ENCODE measurements at regions not wholly inside any gene's neighbourhood (a gene's known extent, or its start where the extent isn't known, plus 50 kb on each side); places are given as distances from the start of the nearest gene placed in this dataset.

GRCh38 chr11:24321229-24321628 lies 175.6 kb upstream of the LUZP2 start:
- DNase-seq: no peak

- no peak for DNase-seq
These were observed 172.6 kb upstream of the LUZP2 start for GRCh38 chr11:24324211-24324610.

DNA sequence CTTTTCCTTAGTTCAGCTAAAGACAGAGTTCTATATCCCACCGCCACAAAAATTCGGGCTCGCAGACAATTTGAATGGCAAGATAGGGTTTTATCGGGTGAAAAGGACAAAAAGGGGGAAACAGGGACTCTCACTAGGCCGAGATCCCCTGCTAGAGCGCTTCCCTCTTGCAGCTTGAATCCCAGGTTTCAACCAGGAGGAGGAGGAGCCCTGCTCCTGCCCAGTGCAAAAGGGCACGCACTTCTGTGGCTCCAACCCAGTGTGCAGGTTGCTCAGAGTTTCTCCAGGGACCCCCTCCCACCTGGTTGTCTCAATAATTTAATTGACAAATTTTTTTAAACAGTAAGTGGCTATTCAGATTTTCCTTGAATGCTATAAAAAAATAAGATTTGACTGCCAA lies 152.6 kb upstream of the LUZP2 start:
- DNase-seq: no peak

DNA sequence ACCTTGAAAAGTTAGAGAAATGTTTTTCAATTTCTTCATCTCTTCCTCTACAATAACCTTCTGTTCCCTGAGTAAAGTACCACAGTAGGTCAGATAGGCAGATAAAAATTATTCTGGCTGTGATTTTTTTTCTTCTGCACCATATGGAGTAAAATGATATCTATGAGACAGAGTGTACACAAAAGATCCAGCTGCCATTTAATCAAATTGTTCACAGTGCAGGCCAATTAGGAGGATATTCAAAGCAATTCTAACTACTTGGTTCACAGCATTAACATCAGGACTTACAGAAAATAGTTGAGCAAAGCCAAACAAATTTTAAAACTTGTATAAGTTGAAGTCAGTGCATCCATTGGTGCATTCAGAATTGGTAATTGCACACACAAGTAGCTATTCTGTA lies 147.9 kb upstream of the LUZP2 start:
- no peak for DNase-seq

DNA sequence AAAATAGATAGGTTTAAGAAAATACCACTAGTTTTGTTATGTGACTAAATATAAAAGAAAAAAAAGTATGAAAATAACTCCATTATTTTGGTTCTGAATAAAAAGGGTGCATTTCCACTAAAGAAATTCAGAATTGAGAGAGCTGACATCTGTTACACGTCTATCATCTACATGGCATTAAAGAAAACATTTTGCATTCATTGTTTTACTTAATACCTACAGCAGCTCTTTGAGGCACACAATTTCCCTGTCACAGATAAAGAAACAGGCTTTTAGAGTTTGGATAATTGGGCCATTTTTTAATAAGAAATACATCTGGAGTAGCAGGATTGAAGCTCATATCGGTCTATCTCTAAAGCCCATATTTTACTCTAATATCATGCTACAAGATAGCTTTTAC lies 145.7 kb upstream of the LUZP2 start:
- no peak for DNase-seq

- no peak for DNase-seq
These were observed 140.4 kb upstream of the LUZP2 start for GRCh38 chr11:24356501-24356900.

GRCh38 chr11:24357620-24358410 lies 139.0 kb upstream of the LUZP2 start:
- no peak for DNase-seq

GRCh38 chr11:24372491-24372890 lies 124.4 kb upstream of the LUZP2 start:
- no peak for DNase-seq

GRCh38 chr11:24373516-24373915 lies 123.3 kb upstream of the LUZP2 start:
- no peak for DNase-seq

DNA sequence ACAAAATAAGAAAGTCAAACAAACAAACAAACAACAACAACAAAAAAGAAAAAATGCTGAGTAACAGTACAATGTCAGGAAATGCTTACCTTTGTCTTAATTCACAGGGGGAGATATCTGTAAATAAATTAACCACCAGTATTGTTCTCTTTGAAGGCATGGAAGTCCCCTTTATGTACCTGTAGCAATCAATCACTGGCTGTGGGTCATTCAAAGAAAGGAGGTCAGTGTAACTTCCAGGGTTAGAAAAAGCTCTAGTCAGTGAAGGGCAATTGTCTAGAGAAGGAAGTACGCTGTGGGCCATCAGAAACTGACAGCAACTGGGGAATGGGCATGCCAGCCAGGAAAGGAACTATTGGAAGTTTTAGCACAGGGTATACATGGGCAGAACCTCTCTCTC lies 121.5 kb upstream of the LUZP2 start:
- DNase-seq: no peak

- no peak for DNase-seq
These were observed 120.9 kb upstream of the LUZP2 start for GRCh38 chr11:24375931-24376330.

- no peak for DNase-seq
These were observed 113.7 kb upstream of the LUZP2 start for GRCh38 chr11:24383137-24383536.

DNA sequence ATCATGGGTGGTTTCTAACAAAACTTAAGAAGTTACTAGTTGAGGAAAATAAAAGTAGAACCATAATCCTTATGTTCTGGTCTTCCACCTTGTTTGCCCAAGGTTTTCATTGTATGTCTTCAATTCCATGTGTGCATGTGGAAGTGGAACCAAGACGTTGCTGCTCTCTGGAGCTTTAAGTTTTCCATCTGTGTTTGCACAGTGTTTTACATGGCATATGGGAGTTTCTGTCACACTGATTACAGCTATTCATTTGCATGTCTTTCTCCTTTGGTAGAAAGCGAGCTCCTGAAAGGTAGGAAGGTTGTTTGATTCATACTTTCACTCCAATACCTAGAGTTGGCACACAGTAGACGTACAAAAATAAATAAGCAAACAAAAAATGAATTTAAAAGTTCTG lies 112.6 kb upstream of the LUZP2 start:
- DNase-seq: no peak

DNA sequence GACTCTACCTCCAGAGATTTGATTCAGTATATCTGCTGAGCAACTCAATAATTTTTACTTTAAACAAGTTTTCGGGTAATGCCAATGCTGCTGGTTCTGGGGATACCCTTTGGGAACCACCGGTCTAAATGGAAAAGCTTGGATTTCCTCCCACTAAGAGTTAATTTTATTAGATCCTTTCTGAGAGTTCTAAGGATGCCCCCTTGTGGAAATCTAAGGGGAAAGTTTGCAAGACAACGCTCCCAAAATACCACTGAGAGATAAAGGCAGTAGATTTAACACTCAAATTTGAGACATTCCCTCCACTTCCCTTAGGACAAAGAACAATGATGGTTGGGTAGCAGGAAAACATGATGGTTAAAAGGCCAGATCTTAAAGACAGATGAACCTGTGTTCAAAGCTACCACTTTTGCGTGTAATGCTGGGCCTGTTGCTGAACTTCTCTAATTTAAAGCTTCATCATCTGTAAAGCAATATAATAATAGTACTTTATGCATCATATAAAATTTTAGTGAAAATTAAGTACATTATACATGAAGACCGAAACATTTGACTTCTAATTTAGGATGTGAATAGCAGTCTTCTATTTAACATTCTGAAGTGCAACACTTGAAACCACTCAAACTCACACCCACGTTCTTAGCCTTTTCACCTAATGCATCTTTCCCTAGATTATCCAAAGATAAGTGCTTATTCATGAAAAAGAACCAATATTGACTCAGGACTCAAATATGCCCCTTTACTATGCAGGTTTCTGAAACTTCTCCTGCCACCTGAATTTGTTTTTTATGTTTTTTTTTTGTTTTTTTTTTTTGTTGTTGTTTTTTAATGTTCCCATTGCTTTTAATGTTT lies 110.1 kb upstream of the LUZP2 start:
- no peak for DNase-seq

DNA sequence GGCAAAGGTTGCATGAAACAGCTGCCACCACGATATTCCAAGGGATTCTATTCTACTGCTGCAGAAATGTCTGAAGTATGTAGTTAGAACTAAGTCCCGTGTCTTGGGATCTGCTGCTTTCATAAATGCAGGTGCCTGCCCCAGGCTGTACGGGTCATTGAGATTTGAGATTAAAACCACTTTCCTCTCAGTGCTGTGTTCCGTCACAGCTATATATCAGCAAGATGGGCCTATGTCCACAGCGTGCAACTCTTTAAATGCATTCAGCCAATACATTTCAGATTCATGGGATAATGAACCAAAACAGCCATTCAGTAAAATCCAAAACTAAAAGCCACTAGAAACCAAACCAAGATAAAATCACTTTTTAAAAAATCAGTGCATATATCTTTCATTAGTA lies 107.3 kb upstream of the LUZP2 start:
- no peak for DNase-seq

- DNase-seq: no peak
These were observed 106.8 kb upstream of the LUZP2 start for GRCh38 chr11:24390016-24390415.

DNA sequence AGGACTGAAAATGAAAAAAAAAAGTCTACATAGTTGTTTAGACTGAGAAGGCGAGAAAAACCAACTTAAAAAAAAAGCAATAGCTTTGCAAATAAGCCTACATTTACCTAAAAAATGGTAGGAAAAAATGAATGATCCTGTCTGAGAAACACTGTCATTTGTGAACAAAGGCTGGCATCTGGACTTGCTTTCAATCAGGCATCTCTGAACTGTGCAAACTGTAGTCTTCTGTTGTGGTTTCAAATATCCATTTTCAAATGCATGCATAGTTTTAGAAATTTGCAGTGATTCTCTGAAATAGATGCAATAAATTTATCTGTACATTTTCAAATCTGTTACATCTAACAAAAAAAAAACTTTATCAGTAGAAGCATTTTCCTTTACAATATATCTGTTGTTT lies 106.1 kb upstream of the LUZP2 start:
- DNase-seq: no peak

- no peak for DNase-seq
These were observed 105.7 kb upstream of the LUZP2 start for GRCh38 chr11:24391167-24391566.

DNA sequence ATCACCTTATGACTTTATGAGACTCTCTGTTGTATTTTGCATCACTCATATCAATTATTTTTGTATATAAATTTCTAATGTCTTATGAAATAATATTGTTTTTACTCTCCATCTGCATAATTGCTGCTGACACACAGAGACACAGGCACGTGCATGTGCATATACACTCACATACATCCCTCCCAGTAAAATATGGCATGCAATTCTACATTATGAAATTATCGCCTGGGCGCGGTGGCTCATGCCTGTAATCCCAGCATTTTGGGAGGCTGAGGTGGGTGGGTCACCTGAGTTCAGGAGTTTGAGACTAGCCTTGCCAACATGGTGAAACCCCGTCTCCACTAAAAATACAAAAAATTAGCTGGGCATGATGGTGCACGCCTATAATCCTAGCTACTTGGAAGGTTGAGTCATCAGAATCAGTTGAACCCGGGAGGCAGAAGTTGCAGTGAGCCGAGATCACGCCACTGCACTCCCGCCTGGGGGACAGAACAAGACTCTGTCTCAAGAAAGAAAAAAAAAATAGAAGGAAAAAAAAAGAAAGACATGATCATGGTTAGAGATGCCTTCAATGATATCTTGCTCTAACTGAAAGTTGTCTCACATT lies 96.7 kb upstream of the LUZP2 start:
- no peak for DNase-seq

- DNase-seq: no peak
These were observed 90.5 kb upstream of the LUZP2 start for GRCh38 chr11:24406389-24406788.

DNA sequence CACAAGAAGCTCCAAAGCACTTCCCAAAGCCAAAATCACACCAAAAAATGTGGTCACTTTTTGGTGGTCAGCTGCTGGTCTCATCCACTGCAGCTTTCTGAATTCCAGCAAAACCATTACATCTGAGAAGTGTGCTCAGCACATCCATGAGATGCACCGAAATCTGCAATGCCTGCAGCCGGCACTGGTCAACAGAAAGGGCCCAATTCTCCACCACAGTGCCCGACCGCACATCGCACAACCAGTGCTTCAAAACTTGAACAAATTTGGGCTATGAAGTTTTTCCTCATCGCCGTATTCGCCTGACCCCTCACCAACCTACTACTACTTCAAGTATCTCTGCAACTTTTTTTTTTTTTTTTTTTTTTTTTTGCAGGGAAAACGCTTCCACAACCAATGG lies 89.9 kb upstream of the LUZP2 start:
- DNase-seq: no peak

GRCh38 chr11:24407733-24408132 lies 89.1 kb upstream of the LUZP2 start:
- DNase-seq: no peak

DNA sequence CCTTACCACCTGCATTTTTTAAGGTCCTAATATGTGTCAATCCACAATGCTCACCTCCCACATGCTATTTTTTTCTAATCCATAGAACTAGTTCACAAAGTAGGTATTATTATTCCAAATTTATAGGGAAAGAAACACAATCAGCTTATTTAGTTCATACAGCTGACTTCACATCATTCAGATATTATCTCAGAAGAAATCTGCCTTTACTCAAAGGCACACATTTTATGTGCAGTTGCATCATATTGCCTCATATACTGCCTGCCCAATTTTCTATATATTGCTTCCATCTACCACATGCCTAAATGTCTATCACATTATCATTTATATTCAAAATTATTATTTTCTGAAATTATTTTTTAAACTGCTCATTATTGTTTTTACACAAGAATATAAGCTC lies 88.7 kb upstream of the LUZP2 start:
- no peak for DNase-seq

- no peak for DNase-seq
These were observed 85.1 kb upstream of the LUZP2 start for GRCh38 chr11:24411791-24412190.
